Hematopoietic multipotent progenitor cell treated with erythropoietin and hydrocortisone succinate and interleukin-3 and kit ligand, for 4 days (in vitro differentiated cells): ENCODE measurements at regions not wholly inside any gene's neighbourhood (a gene's known extent, or its start where the extent isn't known, plus 50 kb on each side); places are given as distances from the start of the nearest gene placed in this dataset.

ENCODE experiments used
- DNase-seq: peaks from one replicate; pipeline ENCODE4 v3.0.0-alpha.2; 2015

DNA sequence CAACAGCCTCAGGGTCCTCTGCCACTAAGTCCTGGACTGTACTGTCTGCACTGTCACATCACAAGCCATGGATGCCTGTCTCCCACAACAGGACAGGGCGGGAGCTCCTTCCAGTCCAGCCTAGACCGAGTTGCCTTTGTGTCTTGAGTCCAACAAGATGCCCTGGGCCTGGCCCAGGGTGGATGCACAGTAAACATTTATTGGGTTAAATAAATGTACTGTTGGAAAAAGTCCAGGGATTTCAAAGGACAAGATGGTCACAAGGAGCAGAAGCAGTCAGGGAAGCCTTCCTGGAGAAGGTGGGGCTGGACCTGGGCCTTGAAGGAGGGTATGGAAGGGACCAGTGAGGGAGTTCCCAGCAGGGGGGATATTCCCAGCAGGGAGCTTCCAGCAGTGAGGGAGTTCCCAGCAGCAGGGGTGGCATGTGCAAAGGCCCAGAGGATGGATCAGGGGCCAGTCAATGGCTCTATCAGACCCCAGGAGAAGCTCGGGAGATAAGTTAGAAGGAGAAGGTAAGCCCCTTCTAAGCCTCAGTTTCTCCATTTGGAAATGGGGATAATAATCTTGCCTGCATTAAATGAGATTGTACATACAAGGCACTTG, 72.7 kb upstream of the NEURL1B start:
- no peak for DNase-seq

DNA sequence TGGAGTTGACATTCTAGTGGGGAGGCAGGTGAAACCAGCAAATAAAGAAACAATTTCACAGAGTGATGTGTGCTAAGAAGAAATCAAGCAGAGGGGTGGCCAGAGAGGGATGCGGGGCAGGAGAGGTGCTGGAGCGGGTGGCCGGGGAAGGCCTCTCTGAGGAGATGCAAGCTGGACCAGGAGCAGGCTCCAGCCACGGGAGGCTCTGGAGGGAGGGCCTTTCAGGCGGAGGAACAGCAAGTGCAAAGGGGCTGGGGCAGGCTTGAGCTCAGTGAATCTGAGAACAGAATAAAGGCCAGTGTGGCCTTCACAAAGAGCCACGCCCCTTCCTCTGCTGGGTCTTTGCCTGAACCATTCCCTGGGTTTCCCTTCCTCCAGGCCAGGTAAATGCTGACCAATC, 73.2 kb upstream of the NEURL1B start:
- no peak for DNase-seq

DNA sequence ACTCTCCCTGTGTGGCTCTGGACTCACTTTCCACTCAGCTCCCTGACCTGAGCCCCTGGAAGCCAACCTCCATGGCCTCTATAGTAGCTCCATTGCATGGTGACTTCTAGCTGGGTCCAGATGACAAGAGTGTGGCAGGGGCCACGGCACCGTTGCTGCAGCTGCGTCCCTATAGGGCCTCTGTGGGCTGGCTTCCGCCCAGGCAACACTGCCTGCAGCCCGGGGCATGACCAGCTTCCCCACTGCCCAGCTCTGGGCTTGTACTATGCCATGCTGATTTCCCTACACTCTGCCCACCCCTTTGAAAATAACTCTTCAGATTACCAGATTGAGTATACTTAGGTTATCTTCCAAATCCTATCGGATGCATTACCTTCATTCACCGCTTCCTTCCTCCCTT, 73.8 kb upstream of the NEURL1B start:
- DNase-seq: no peak

- DNase-seq: no peak
Measured at GRCh38 chr5:172565931-172566665, 75.0 kb upstream of the NEURL1B start.

DNA sequence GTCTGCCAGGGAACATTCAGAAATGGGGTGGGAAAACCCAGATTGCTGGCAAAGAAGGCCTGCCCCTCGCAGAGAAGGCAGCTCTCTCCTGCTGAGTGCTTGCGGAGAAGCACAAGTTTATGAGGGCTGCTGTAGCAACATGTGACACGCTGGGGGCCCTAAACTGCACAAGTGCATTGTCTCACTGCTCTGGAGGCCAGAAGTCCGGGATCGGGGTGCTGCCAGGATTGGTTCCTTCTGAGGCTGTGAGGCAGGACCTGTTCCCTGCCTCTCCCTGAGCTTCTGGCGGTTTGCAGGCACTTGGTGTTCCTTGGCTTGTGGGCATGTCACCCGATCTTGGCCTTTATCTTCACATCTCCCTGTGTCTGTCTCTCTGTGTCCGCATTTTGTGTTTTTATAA, 75.6 kb upstream of the NEURL1B start:
- DNase-seq: no peak

GRCh38 chr5:172564883-172565282, 76.2 kb upstream of the NEURL1B start:
- DNase-seq: no peak

DNA sequence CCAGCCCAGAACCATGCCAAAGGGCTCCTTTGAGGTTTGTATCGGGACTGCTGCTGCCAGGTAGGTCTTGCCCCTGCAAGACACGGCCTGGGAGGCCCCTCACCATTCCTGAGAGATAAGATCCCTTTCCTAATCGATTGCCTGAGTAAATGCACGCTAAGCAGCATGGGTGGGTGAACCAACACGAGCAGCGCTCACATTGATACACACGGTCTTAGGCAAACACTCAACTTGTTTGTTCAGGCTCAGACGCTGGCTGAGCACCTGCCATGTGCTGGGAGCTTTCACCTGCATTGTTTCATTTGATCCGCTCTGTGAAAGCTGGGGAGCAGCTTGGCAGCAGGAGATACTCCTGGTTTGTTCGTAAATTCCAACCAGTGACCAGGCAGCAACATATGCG, 76.9 kb upstream of the NEURL1B start:
- DNase-seq: no peak

DNA sequence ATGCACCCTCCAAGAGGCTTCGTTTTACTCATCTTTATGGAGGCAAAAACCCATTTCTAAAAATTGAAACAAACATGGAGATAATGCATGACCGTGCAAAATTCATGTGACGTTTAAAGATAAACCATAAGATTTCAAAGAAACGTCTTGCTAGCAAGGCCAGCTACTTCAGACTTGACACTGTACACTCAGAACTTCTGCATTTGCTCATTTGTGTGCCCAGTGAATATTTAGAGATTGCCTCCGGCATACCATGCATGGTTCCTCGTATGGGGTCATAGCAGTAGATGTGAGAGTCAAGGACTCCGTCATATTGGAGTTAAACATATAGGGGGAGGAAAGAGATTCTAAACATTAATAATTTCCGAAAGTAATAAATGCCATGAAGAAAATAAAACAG, 78.6 kb upstream of the NEURL1B start:
- peak; percentile 12 for DNase-seq

DNA sequence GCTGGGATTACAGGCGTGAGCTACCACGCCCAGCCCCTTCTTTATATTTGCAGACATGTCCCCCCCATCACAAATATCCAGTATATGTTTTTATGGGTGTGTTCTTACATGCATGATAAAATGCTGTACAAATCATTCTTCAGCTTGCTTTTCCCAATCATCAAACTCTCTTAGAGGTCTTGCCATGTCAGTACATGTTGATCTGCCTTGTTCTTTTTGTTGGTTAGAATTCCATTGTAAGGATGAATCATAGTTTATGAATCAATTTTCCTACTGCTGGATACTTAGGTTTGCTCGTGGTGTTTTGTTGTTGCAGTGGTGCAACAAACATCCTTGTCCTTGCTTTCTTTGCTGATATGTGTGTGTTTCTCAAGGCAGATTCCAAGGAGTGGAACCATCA, 79.9 kb upstream of the NEURL1B start:
- no peak for DNase-seq

DNA sequence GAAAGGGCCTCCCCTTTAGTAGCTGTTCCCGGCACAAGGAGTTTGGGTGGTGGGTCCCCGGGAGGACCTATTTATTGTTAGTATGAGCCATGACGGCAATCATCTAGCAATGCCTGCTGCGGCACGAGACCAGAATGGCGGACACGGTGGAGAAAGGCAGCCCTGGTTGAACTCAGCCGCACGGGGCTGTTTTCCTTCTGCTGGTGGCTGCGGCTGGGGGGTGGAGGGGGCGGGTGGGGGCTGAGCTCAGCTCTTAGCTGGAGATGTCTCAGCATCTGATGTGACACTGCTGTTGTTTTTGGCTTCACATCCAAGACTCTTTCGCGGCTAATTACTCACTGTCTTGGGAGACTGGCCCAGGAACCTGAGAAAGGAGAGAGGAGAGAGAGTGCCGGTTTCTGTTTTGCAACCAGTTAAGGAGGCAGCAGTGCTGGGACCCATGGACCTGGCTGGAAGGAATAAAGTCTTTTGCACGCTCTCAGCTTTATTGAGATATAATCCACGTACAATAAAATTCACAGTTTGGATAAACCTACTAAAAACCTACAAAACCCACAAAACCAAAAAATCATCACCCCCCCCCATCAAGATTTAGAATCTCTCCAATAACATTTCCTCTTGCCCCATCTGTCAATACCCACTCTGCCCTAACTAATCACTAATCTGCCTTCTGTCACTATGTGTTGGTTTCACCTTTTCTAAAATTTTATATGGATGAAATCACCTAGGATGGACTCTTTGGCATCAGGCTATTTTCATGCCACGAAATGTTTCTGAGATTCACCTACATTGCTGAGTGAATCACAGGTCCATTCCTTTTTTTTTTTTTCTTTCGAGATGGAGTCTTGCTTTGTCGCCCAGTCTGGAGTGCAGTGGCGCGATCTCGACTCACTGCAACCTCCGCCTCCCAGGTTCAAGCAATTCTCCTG, 81.8 kb upstream of the NEURL1B start:
- DNase-seq: no peak

DNA sequence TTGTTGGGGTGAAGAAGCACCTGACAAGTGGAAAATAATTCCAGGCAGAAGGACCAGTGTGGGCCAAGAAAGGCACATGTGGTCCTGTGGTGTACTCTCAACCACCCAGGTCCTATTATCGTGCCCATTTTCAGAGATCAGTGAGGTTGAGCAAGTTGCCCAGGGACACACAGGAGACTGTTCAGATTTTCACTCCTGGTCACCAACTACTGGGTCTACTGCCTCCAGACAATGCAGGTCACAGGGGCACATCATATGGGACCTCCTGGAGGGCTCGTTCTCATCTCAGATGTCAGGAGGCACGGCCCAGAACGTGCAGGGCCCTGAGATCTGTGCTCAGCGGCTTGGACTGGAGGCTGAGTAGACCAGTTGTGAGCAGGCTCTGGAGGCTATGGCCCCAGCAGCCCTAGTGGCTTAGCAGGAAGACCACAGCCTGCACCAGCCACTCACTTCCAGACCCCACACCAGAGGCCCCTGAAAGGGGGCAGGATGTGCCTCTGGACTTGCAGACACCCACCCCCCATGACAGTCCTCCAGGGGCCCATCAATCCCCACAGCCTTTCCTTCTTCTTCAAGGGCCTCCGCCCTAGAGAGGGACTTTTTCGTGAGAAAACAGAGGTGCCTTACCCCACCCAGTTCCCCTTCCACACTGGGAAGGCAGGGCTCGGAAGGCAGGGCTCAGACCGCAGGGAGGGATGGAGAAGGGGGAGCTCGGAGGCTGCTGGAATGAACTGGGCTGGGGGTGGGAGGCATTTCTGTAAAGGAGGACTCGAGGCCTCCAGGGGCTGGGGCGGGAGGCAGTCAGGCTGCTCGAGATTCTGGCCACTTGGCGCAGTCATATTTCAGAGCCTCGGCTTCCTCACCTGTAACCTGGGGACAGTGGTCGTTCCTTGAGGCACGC, 82.7 kb upstream of the NEURL1B start:
- no peak for DNase-seq

GRCh38 chr5:172556971-172557461, 84.0 kb upstream of the NEURL1B start:
- DNase-seq: no peak

DNA sequence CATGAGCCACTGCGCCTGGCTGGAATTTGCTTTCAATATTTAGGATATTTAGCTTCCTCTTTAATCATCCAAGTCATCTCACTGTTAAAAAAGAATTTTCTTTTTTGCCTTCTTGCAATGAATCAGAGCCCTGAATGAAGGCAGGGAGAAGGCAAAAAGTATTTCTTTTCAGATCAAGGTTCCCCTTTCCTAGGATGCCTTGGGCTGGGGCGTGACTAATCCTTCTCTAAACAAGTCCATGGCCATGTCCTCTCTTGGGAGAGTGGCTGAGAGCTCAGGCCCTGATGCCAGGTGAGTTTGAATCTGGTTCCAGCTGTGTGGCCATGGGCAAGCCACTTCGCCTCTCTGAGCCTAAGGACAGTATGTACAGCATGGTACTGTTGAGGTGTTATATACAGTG, 84.8 kb upstream of the NEURL1B start:
- DNase-seq: no peak

DNA sequence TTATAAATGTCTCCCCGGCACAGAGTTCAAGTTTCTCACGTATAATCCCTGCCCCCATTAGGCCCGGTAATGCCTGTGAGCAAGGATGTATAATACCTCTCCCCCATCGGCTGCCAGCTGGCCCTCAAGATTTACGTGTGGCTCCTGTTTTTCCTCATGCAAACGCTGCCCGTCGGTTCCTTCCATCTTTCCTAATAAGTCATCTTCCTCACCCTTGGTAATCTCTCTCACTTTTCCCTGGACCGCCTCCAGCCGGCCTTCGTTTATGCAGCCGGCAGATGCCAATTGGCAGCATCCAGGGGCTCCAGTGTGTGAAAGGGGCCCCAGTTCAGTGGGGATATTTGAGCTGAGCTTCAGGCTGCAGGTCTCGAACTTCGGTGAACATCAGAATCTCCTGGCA, 86.5 kb upstream of the NEURL1B start:
- no peak for DNase-seq

DNA sequence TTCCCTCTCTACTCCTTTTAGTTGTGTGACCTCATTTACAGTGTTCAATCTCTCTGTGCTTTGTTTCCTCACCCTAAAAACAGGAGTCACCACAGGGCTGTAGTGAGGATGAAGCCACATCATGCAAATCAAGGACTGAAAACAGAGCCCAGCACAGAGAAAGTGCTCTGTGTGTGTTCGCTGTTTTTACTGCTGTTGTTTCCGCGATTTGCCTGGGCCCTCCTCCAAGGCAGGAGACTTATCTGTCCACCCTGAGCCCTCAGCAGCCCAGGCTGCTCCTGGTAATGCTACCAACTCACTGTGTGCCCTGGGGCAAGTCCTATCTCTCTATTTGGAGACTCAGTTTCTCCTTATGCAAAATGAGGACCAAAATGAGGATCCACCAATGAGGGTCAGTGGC, 87.2 kb upstream of the NEURL1B start:
- DNase-seq: no peak

DNA sequence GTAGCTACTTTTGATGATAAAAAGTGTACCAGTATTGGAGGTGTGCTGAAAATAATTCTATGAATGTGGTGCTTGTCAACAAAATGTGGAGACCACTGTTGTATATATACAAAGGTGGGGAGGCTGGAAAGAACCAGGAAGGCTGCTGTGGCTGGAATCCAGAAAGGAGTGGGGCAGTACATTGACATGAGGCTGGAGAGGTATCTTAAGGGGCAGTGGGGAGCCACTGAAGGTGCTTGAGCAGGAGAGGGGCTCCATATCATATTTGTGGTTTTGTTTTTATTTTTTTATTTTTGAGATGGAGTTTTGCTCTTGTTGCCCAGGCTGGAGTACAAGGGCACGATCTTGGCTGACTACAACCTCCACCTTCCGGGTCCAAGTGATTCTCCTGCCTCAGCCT, 87.9 kb upstream of the NEURL1B start:
- no peak for DNase-seq

- no peak for DNase-seq
Measured at GRCh38 chr5:172550996-172551395, 90.1 kb upstream of the NEURL1B start.

DNA sequence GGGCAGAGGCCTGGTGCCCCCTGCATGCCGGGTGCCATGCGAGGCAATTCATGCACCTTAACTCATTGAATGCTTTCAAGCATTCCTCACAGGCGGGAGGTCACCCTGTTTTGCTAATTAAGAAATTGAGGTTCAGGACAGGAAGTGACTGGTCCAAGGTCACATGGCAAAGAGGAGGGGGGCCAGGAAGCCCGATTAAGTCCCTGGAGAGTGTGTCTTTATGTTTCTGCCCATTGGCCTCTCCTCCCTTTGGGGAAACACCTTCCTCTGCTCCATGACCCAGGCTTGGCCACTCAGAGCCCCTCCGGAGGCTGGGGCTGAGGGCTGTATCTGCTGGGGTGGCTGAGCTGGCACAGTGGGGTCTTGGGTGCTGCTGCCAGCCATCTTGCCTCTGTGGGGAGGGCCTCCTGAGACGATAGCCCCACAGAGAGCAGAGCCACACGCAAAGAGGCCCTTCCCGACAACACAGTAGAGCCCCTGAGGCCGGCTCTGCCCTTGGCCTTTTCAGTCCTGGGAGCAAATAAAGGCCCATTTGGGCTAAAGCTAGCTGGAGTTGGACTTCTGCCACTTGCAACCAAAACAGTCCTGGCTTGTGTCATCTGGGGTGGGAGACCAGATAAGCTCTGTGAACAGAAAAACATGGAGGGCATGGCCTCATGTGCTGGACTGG, 90.8 kb upstream of the NEURL1B start:
- DNase-seq: no peak

DNA sequence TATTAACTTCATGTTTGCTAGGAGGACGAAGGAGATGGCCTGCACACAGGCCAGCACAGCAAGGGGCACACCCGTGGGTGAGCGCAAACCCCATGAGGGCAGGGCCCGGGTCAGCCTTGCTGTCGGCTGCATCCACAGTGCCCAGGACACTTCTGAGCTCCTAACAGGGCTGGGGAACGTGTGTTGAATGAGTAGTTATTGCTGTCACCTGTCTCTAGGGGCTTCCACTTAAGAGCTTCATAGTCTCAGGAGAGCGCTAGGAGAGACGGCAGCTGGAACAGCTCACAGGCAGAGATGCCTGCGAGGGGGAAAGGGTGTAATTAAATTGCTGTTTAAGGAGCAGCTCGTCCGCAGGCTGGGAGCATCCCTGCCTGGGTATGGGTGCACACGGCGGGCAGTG, 91.4 kb upstream of the NEURL1B start:
- DNase-seq: no peak

- no peak for DNase-seq
Measured at GRCh38 chr5:172548981-172549687, 91.9 kb upstream of the NEURL1B start.

DNA sequence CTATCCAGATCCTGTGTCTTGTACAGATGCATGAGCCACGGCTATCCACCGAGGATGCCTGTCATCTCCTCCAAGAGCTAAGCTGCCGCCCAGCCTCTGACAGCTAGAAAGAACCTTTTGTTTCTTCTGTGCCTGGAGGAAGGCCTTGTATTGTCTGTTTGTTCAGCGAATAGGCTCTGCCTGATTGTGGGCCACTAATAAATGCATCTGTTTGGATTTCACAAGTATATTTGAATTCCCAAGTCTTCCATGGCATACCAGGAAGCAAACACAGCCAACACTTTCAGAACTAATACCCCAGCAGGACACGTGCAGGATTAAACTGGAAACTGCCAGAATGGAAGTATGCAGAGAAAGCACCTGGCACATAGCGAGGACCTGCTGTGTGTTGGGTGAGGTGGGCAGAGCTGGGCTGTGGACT, 92.7 kb upstream of the NEURL1B start:
- no peak for DNase-seq
